ENCODE measurements at regions not wholly inside any gene's neighbourhood (a gene's known extent, or its start where the extent isn't known, plus 50 kb on each side); places are given as distances from the start of the nearest gene placed in this dataset.
"Not testable (repeated sequence)": the region's sequence is repeated elsewhere in the genome, so short reads cannot be mapped to it uniquely, and the experiment has no call there.

- DNase-seq (ENCODE audit: low spot score) (no peak), ATAC-seq (no peak)
- intact Hi-C loops (cut with DNase I) = no loop called here
Measured at GRCh38 chr2:83464444-83464843, 994.6 kb downstream of the SUCLG1 start.

GRCh38 chr2:83462881-83463280 lies 996.2 kb downstream of the SUCLG1 start:
- no peak for ATAC-seq
- intact Hi-C loops (cut with DNase I) = no loop called here
- no peak for DNase-seq (ENCODE audit: low spot score)

GRCh38 chr2:83461135-83461534 lies 997.9 kb downstream of the SUCLG1 start:
- ATAC-seq (no peak), DNase-seq (ENCODE audit: low spot score) (no peak)
- intact Hi-C loops (cut with DNase I) = no loop called here

GRCh38 chr2:83459456-83459855 lies 999.6 kb downstream of the SUCLG1 start:
- no peak for ATAC-seq
- intact Hi-C loops (cut with DNase I) = no loop called here
- DNase-seq (ENCODE audit: low spot score) = no peak

- no peak for ATAC-seq
- DNase-seq (ENCODE audit: low spot score) = no peak
- intact Hi-C loops (cut with DNase I) = no loop called here
Measured at GRCh38 chr2:83435989-83436388, 1023.1 kb downstream of the SUCLG1 start.

- intact Hi-C loops (cut with DNase I) = no loop called here
- ATAC-seq (no peak), DNase-seq (ENCODE audit: low spot score) (no peak)
Measured at GRCh38 chr2:83420993-83421392, 1038.1 kb downstream of the SUCLG1 start.

- intact Hi-C loops (cut with DNase I) = no loop called here
- DNase-seq (ENCODE audit: low spot score) (no peak), ATAC-seq (no peak)
Measured at GRCh38 chr2:83394134-83394904, 1064.8 kb downstream of the SUCLG1 start.

GRCh38 chr2:83388804-83389203 lies 1070.3 kb downstream of the SUCLG1 start:
- DNase-seq (ENCODE audit: low spot score) (no peak), ATAC-seq (no peak)
- intact Hi-C loops (cut with DNase I) = no loop called here

GRCh38 chr2:83386549-83386948 lies 1072.5 kb downstream of the SUCLG1 start:
- intact Hi-C loops (cut with DNase I) = no loop called here
- ATAC-seq (no peak), DNase-seq (ENCODE audit: low spot score) (no peak)

- intact Hi-C loops (cut with DNase I) = no loop called here
Measured at GRCh38 chr2:83378921-83379320, 1080.2 kb downstream of the SUCLG1 start.

GRCh38 chr2:83376731-83377130 lies 1082.3 kb downstream of the SUCLG1 start:
- ATAC-seq (no peak), DNase-seq (ENCODE audit: low spot score) (no peak)
- intact Hi-C loops (cut with DNase I) = no loop called here

More at GRCh38 chr2:83378921-83379320, 1080.2 kb downstream of the SUCLG1 start:
- ATAC-seq (no peak), DNase-seq (ENCODE audit: low spot score) (no peak)

- ATAC-seq (no peak), DNase-seq (ENCODE audit: low spot score) (no peak)
- intact Hi-C loops (cut with DNase I) = no loop called here
Measured at GRCh38 chr2:83370419-83370762, 1088.7 kb downstream of the SUCLG1 start.

GRCh38 chr2:83369601-83370418 lies 1089.3 kb downstream of the SUCLG1 start:
- intact Hi-C loops (cut with DNase I) = no loop called here
- ATAC-seq (no peak), DNase-seq (ENCODE audit: low spot score) (no peak)

GRCh38 chr2:83368916-83369315 lies 1090.2 kb downstream of the SUCLG1 start:
- intact Hi-C loops (cut with DNase I) = no loop called here
- DNase-seq (ENCODE audit: low spot score) (no peak), ATAC-seq (no peak)

GRCh38 chr2:83368461-83368860 lies 1090.6 kb downstream of the SUCLG1 start:
- no peak for DNase-seq (ENCODE audit: low spot score)
- ATAC-seq = no peak
- intact Hi-C loops (cut with DNase I) = no loop called here

- intact Hi-C loops (cut with DNase I) = no loop called here
- no peak for DNase-seq (ENCODE audit: low spot score)
- no peak for ATAC-seq
Measured at GRCh38 chr2:83365476-83365875, 1093.6 kb downstream of the SUCLG1 start.

GRCh38 chr2:83364264-83364663 lies 1094.8 kb downstream of the SUCLG1 start:
- intact Hi-C loops (cut with DNase I) = no loop called here
- DNase-seq (ENCODE audit: low spot score) = no peak
- no peak for ATAC-seq

- ATAC-seq; DNase-seq (ENCODE audit: low spot score); intact Hi-C loops (cut with DNase I): not testable (repeated sequence)
Measured at GRCh38 chr2:83363138-83363537, 1095.9 kb downstream of the SUCLG1 start.

GRCh38 chr2:83359336-83359735 lies 1099.7 kb downstream of the SUCLG1 start:
- intact Hi-C loops (cut with DNase I) = no loop called here
- DNase-seq (ENCODE audit: low spot score) = no peak
- no peak for ATAC-seq

GRCh38 chr2:83342860-83343329 lies 1116.2 kb downstream of the SUCLG1 start:
- no peak for DNase-seq (ENCODE audit: low spot score)
- no peak for ATAC-seq
- intact Hi-C loops (cut with DNase I) = no loop called here
